Mesenchymal stem cell (in vitro differentiated cells and primary cell): ENCODE measurements at regions not wholly inside any gene's neighbourhood (a gene's known extent, or its start where the extent isn't known, plus 50 kb on each side); places are given as distances from the start of the nearest gene placed in this dataset.

Experiments used
- DNase-seq: peaks from one replicate; pipeline ENCODE4 v3.0.0-alpha.2; 2013
- H2AFZ ChIP-seq: one replicate; pipeline ENCODE4 v1.6.1; 2013; ENCODE audit warnings: low read depth, mild to moderate bottlenecking, control low read depth, inconsistent platforms, low read length, moderate library complexity
- H2AK5ac ChIP-seq: 2 replicates; pipeline ENCODE4 v1.6.1; 2013; ENCODE audit warnings: low read length, moderate library complexity, mild to moderate bottlenecking, inconsistent platforms; ENCODE audit not compliant: severe bottlenecking
- H2BK120ac ChIP-seq: one replicate; pipeline ENCODE4 v1.6.1; 2013; ENCODE audit warnings: low read depth, mild to moderate bottlenecking, inconsistent platforms, low read length, moderate library complexity
- H2BK12ac ChIP-seq, 2 experiments: one replicate each; pipeline ENCODE4 v1.6.1; 2013; ENCODE audit warnings: inconsistent platforms in 2 of 2, low read length in 2 of 2, mild to moderate bottlenecking in 2 of 2, moderate library complexity in 2 of 2, control low read depth in 1 of 2
- H2BK15ac ChIP-seq: one replicate; pipeline ENCODE4 v1.6.1; 2013; ENCODE audit warnings: mild to moderate bottlenecking, low read depth, inconsistent platforms; ENCODE audit not compliant: poor library complexity, severe bottlenecking
- H2BK5ac ChIP-seq: 2 replicates; pipeline ENCODE4 v1.6.1; 2013; ENCODE audit warnings: low read depth, mild to moderate bottlenecking, low read length, control low read depth, inconsistent platforms; ENCODE audit not compliant: poor library complexity, severe bottlenecking
- H3K14ac ChIP-seq, 2 experiments: one replicate each; pipeline ENCODE4 v1.6.1; 2013; ENCODE audit warnings: inconsistent platforms in 2 of 2, low read length in 2 of 2, control low read depth in 1 of 2, mild to moderate bottlenecking in 1 of 2, moderate library complexity in 1 of 2
- H3K18ac ChIP-seq, 2 experiments: one replicate each; pipeline ENCODE4 v1.6.1; 2013; ENCODE audit warnings: inconsistent platforms in 2 of 2, low read length in 2 of 2, control low read depth in 1 of 2, low read depth in 1 of 2, mild to moderate bottlenecking in 1 of 2
- H3K23ac ChIP-seq, 2 experiments: one replicate each; pipeline ENCODE4 v1.6.1; 2013; ENCODE audit warnings: inconsistent platforms in 2 of 2, low read length in 2 of 2, mild to moderate bottlenecking in 2 of 2, moderate library complexity in 2 of 2, control low read depth in 1 of 2
- H3K27ac ChIP-seq: 2 replicates; pipeline ENCODE4 v1.5.1; 2013; ENCODE audit warnings: mild to moderate bottlenecking, moderate library complexity, low read length, control low read depth, inconsistent platforms; ENCODE audit not compliant: poor library complexity, severe bottlenecking
- H3K27me3 ChIP-seq, 2 experiments: 2 replicates each; pipeline versions ENCODE4 v1.6.1 to v1.7.0; 2013; ENCODE audit warnings: low read length in 2 of 2, mild to moderate bottlenecking in 2 of 2, moderate library complexity in 2 of 2, control low read depth in 1 of 2, inconsistent platforms in 1 of 2; ENCODE audit not compliant: control insufficient read depth in 1 of 2, insufficient read depth in 1 of 2
- H3K36me3 ChIP-seq, 2 experiments: 2 replicates each; pipeline versions ENCODE4 v1.6.1 to v1.7.0; 2013; ENCODE audit warnings: low read length in 2 of 2, control low read depth in 1 of 2, inconsistent platforms in 1 of 2, low read depth in 1 of 2, mild to moderate bottlenecking in 1 of 2; ENCODE audit not compliant: insufficient read depth in 2 of 2, control insufficient read depth in 1 of 2
- H3K4ac ChIP-seq, 2 experiments: one replicate each; pipeline ENCODE4 v1.6.1; 2013; ENCODE audit warnings: inconsistent platforms in 2 of 2, low read length in 2 of 2, mild to moderate bottlenecking in 2 of 2, moderate library complexity in 2 of 2, control low read depth in 1 of 2, low read depth in 1 of 2
- H3K4me1 ChIP-seq: 2 replicates; pipeline ENCODE4 v1.6.1; 2013; ENCODE audit warnings: low read depth, low read length, control low read depth; ENCODE audit not compliant: control insufficient read depth, insufficient read depth
- H3K4me2 ChIP-seq: 2 replicates; pipeline ENCODE4 v1.6.1; 2013; ENCODE audit warnings: low read length, mild to moderate bottlenecking, inconsistent platforms; ENCODE audit not compliant: poor library complexity, severe bottlenecking
- H3K4me3 ChIP-seq, 2 experiments: 2 replicates each; pipeline versions ENCODE4 v1.5.1 to v1.7.0; 2013; ENCODE audit warnings: low read length in 2 of 2, mild to moderate bottlenecking in 2 of 2, control low read depth in 1 of 2, low read depth in 1 of 2; ENCODE audit not compliant: insufficient read depth in 1 of 2
- H3K79me1 ChIP-seq: replicated peaks from 2 replicates; pipeline ENCODE4 v1.6.1; 2013; ENCODE audit warnings: mild to moderate bottlenecking, control low read depth, low read length, inconsistent platforms; ENCODE audit not compliant: poor library complexity, severe bottlenecking
- H3K9ac ChIP-seq: 2 replicates; pipeline ENCODE4 v1.7.0; 2013; ENCODE audit warnings: mild to moderate bottlenecking, low read length, moderate library complexity
- H3K9me3 ChIP-seq: 2 replicates; pipeline ENCODE4 v1.7.0; 2013; ENCODE audit warnings: mild to moderate bottlenecking, low read length; ENCODE audit not compliant: control insufficient read depth
- H4K8ac ChIP-seq: one replicate; pipeline ENCODE4 v1.6.1; 2013; ENCODE audit warnings: inconsistent platforms, mild to moderate bottlenecking, low read length, moderate library complexity
- H4K91ac ChIP-seq: one replicate; pipeline ENCODE4 v1.6.1; 2013; ENCODE audit warnings: mild to moderate bottlenecking, low read length, inconsistent platforms
- WGBS: methylation state at CpG from one replicate; pipeline ENCODE4 v1.1.7; 2013; ENCODE audit warnings: mixed read lengths; 5-methylcytosine and 5-hydroxymethylcytosine counted together

DNA sequence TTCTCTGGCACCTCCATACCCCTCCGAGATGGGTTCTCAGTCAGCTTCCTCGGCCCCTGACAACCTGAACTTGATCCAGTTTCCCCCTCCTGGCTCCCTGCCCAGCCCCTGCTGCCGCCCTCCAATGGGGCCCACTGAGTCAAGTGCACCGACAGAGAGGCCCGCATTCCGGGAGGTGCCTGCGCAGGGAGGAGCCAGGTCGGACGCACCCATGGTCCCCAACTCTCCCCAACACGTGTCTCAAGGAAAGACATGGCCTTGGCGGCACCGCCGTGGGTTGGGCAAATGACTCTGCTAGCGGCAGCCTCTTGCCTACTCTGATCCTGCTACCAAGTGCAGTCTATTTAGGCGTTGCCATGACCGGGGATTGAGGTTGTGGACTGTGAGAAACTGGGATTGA is 275.3 kb downstream of the SNX13 start:
- no peak overlapping the region for H2BK120ac ChIP-seq
- H3K23ac ChIP-seq, result no peak overlapping the region
- no peaks in the 10 kb centered on the region for H3K79me1 ChIP-seq
- 96% methylated on average over 16 of the region's 16 CpGs for WGBS
- no peak overlapping the region for H3K4ac ChIP-seq
- H2BK5ac ChIP-seq, result no peak overlapping the region
- H3K27me3 ChIP-seq, result no peaks in the 10 kb centered on the region
- no peak overlapping the region for H2AK5ac ChIP-seq
- no peak overlapping the region for H4K8ac ChIP-seq
- H3K18ac ChIP-seq, result no peak overlapping the region
- H2BK15ac ChIP-seq, result peak overlapping the region; percentile 28
- H3K9me3 ChIP-seq, result no peaks in the 10 kb centered on the region
- DNase-seq, result no peak
- H3K14ac ChIP-seq, result no peak overlapping the region
- H3K4me2 ChIP-seq, result no peak overlapping the region
- H3K4me3 ChIP-seq, result no peak overlapping the region
- no peaks in the 10 kb centered on the region for H3K36me3 ChIP-seq
- no peak overlapping the region for H2AFZ ChIP-seq
- peak overlapping the region; percentile 12 for H4K91ac ChIP-seq
- H2BK12ac ChIP-seq, result peak overlapping the region in 1 of 2 experiments; percentile 74
- H3K4me1 ChIP-seq, result peaks cover 7% of the 10 kb centered on the region
- no peak overlapping the region for H3K27ac ChIP-seq
- no peak overlapping the region for H3K9ac ChIP-seq

DNA sequence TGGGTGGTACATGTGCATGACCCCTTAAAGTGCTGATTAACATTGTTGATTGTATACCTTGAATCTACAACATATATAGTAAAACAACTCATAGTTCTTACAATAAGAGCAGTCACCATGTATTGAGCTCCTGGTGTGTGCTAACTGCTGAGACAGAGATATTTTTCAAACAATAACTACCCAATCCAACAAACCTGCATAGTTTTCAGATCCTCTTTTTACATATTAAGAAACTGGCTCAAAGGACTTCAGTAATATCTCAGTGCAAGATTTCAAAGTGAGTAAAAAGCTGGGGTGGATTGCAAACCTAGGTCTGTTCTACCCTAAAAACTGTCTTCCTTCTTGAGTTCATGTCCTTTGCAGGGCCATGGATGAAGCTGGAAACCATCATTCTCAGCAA is 272.2 kb downstream of the SNX13 start:
- Histone ChIP-seq H3K4me3 (no peak overlapping the region), H3K9me3 (no peaks in the 10 kb centered on the region), H3K79me1 (no peaks in the 10 kb centered on the region), H3K14ac (no peak overlapping the region), H3K4ac (no peak overlapping the region), H3K23ac (no peak overlapping the region), H3K27me3 (no peaks in the 10 kb centered on the region), H3K4me1 (no peaks in the 10 kb centered on the region), H3K18ac (no peak overlapping the region), H2BK120ac (no peak overlapping the region), H2AFZ (no peak overlapping the region), H4K91ac (no peak overlapping the region), H2BK15ac (no peak overlapping the region), H3K4me2 (no peak overlapping the region), H2BK12ac (no peak overlapping the region), H2AK5ac (no peak overlapping the region), H3K9ac (no peak overlapping the region), H4K8ac (no peak overlapping the region), H3K36me3 (no peaks in the 10 kb centered on the region), H2BK5ac (no peak overlapping the region), H3K27ac (no peak overlapping the region)
- DNase-seq, result no peak

- Histone ChIP-seq H3K9ac (no peak overlapping the region), H2BK120ac (no peak overlapping the region), H3K79me1 (no peaks in the 10 kb centered on the region), H2AFZ (no peak overlapping the region), H2BK12ac (no peak overlapping the region), H3K9me3 (no peaks in the 10 kb centered on the region), H3K18ac (no peak overlapping the region), H3K27me3 (no peaks in the 10 kb centered on the region), H2AK5ac (no peak overlapping the region), H2BK15ac (no peak overlapping the region), H2BK5ac (no peak overlapping the region), H3K4me3 (no peak overlapping the region), H3K14ac (no peak overlapping the region), H3K4me1 (no peaks in the 10 kb centered on the region), H4K91ac (no peak overlapping the region), H3K36me3 (no peaks in the 10 kb centered on the region), H3K4ac (no peak overlapping the region), H4K8ac (no peak overlapping the region), H3K4me2 (no peak overlapping the region), H3K23ac (no peak overlapping the region), H3K27ac (no peak overlapping the region)
- no peak for DNase-seq
- WGBS, result 86% methylated on average over 4 of the region's 4 CpGs
Observed at GRCh38 chr7:17669204-17669603, 271.1 kb downstream of the SNX13 start.

DNA sequence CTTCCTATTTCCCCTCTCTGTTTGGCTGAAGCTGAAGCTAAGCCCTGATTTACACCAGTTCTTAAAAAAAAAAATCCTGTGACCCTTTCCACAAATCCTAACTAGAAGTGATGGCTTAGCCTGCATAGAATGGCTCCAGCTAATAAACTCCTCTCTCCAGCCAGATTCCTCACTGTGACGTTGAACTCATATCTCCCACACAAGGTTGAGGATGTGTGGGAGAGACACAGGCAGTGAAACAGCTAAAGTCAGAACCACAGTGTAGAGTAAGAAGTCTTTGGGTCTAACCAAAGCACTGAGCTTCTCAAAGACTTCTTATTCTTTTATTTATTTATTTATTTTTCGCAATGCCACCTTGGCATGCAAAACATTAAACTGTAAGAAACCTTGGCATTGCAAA is 268.3 kb downstream of the SNX13 start:
- no peak overlapping the region for H3K14ac ChIP-seq
- H2BK120ac ChIP-seq, result no peak overlapping the region
- H3K27me3 ChIP-seq, result no peaks in the 10 kb centered on the region
- 67% methylated on average over 2 of the region's 2 CpGs for WGBS
- no peak overlapping the region for H4K91ac ChIP-seq
- no peak overlapping the region for H3K23ac ChIP-seq
- H3K18ac ChIP-seq, result no peak overlapping the region
- no peak for DNase-seq
- H4K8ac ChIP-seq, result no peak overlapping the region
- H3K79me1 ChIP-seq, result no peaks in the 10 kb centered on the region
- H2AFZ ChIP-seq, result no peak overlapping the region
- no peak overlapping the region for H3K27ac ChIP-seq
- H3K36me3 ChIP-seq, result no peaks in the 10 kb centered on the region
- H3K9ac ChIP-seq, result no peak overlapping the region
- no peak overlapping the region for H3K4me3 ChIP-seq
- H3K4me1 ChIP-seq, result no peaks in the 10 kb centered on the region
- H3K4ac ChIP-seq, result no peak overlapping the region
- no peak overlapping the region for H2BK12ac ChIP-seq
- H2BK5ac ChIP-seq, result no peak overlapping the region
- no peaks in the 10 kb centered on the region for H3K9me3 ChIP-seq
- no peak overlapping the region for H3K4me2 ChIP-seq
- peak overlapping the region; percentile 10 for H2AK5ac ChIP-seq
- H2BK15ac ChIP-seq, result no peak overlapping the region
